Activated naive CD4-positive, alpha-beta T cell treated with anti-CD3 and anti-CD28 coated beads, Interleukin-2, amount 50 U/mL, for 72 hours (primary cell): ENCODE measurements at regions not wholly inside any gene's neighbourhood (a gene's known extent, or its start where the extent isn't known, plus 50 kb on each side); places are given as distances from the start of the nearest gene placed in this dataset.

Source experiments
- ATAC-seq, 2 donors: fragments of 150-1000 bp; cut with Tn5 transposase; 2 replicates each; pipeline ENCODE4 v1.10.0; 2021; ENCODE audit warnings: mild to moderate bottlenecking in 2 of 2, moderate library complexity in 2 of 2
- DNase-seq, 2 donors: peaks; one replicate each; pipeline ENCODE4 v3.0.0; 2021 to 2022; ENCODE audit warnings: low spot score in 2 of 2
- H3K27ac Mint-ChIP-seq, 2 donors: one replicate each; pipeline ENCODE4 v1.8.0; 2022; ENCODE audit warnings: mild to moderate bottlenecking in 2 of 2, mixed read lengths in 2 of 2
- H3K36me3 Mint-ChIP-seq, 2 donors: one replicate each; pipeline ENCODE4 v1.8.0; 2022; ENCODE audit warnings: mixed read lengths in 2 of 2
- H3K9me3 Mint-ChIP-seq, 2 donors: one replicate each; pipeline ENCODE4 v1.8.0; 2022; ENCODE audit warnings: mixed read lengths in 2 of 2

DNA sequence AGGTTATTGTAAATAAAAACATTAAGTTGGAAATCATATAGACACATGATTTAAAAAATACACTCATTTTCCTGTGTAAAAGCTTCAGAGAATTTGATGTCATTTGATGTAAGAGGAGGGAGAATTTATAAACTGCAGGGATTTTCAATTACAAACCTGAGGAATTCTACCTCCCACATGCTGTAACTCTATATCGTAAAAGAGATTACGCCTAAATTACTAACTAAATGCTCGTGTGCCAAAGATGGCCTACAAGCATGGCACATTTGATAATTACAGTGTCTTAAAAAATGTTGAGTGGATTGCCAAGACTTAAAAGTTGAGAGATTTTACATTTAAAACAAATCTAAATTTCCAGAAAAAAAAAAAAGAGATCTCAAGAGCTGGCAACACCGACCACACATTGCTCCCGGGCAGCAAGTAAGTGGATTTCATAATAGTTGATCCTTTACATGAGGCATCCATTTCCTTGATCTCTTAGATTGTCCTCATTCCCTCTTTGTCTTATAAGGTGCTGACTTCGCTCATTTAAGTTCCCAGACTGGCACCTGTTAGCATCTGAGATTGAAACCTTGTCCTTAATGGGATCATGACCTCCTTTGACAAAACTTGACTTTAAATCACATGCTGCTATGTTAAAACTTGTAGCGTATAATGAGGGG, 840.3 kb upstream of the ZEB2 start:
- no peak overlapping the region for H3K27ac Mint-ChIP-seq
- DNase-seq (no peak), ATAC-seq (no peak)
- no peaks in the 10 kb centered on the region for H3K9me3 Mint-ChIP-seq
- H3K36me3 Mint-ChIP-seq = no peaks in the 10 kb centered on the region

DNA sequence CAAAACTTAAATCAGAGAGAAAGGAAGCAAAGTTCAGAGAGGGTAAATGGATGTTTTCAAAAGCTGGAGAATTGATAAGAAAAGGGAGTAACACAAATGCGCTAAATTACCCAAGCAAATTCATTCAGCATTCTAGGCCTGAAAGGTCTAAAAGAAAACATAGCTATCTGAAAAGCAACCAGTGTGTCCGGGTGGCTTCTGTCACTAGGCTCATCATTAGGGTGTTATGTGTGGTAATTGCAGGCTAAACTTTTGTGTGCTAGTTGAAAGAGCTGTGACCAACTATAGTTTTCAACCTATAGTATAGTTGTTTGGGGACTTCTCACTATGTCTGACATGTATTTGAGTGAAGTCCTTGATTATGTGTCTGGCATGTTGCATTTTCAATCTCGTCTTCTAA, 839.6 kb upstream of the ZEB2 start:
- H3K27ac Mint-ChIP-seq = no peak overlapping the region
- no peaks in the 10 kb centered on the region for H3K9me3 Mint-ChIP-seq
- no peaks in the 10 kb centered on the region for H3K36me3 Mint-ChIP-seq
- DNase-seq (no peak), ATAC-seq (no peak)

DNA sequence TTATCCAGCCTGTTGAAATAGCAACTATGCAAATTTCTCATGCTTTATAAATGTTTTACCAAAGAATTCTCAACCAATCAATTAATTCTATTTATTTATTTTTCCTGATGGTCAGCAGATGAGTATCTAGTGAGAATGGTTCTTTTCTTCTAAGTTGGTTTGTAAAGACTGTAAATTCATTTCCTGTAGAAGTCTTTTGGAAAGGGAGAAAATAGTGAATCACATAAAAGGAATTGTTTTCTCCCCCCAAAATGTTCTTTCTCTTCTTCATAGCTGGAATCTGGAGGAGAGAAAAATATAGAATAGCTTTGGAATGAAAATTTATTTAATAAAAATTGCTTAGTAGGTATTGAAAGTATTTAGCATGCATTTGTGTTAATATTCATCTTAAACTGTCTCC, 836.1 kb upstream of the ZEB2 start:
- H3K27ac Mint-ChIP-seq = no peak overlapping the region
- DNase-seq (no peak), ATAC-seq (no peak)
- H3K36me3 Mint-ChIP-seq = no peaks in the 10 kb centered on the region
- no peaks in the 10 kb centered on the region for H3K9me3 Mint-ChIP-seq

- Mint-ChIP-seq H3K9me3 (no peaks in the 10 kb centered on the region), H3K36me3 (no peaks in the 10 kb centered on the region), H3K27ac (no peak overlapping the region)
- no peak for ATAC-seq
- no peak for DNase-seq
These were observed 832.6 kb upstream of the ZEB2 start for GRCh38 chr2:145352484-145352883.

GRCh38 chr2:145351864-145352425, 832.0 kb upstream of the ZEB2 start:
- DNase-seq (no peak), ATAC-seq (no peak)
- Mint-ChIP-seq H3K9me3 (no peaks in the 10 kb centered on the region), H3K27ac (no peak overlapping the region), H3K36me3 (no peaks in the 10 kb centered on the region)

- H3K27ac Mint-ChIP-seq = no peak overlapping the region
- DNase-seq (no peak), ATAC-seq (no peak)
- H3K9me3 Mint-ChIP-seq = no peaks in the 10 kb centered on the region
- no peaks in the 10 kb centered on the region for H3K36me3 Mint-ChIP-seq
These were observed 830.1 kb upstream of the ZEB2 start for GRCh38 chr2:145350011-145350410.

- DNase-seq (no peak), ATAC-seq (no peak)
- Mint-ChIP-seq H3K36me3 (no peaks in the 10 kb centered on the region), H3K9me3 (peaks cover 7 to 9% of the 10 kb centered on the region in 2 donors), H3K27ac (no peak overlapping the region)
These were observed 824.3 kb upstream of the ZEB2 start for GRCh38 chr2:145344076-145344724.

GRCh38 chr2:145343287-145343686, 823.4 kb upstream of the ZEB2 start:
- ATAC-seq (no peak), DNase-seq (no peak)
- H3K27ac Mint-ChIP-seq = no peak overlapping the region

GRCh38 chr2:145341536-145341935, 821.6 kb upstream of the ZEB2 start:
- Mint-ChIP-seq H3K9me3 (peaks cover 7 to 9% of the 10 kb centered on the region in 2 donors), H3K36me3 (no peaks in the 10 kb centered on the region), H3K27ac (no peak overlapping the region)
- DNase-seq (no peak), ATAC-seq (no peak)

More at GRCh38 chr2:145343287-145343686, 823.4 kb upstream of the ZEB2 start:
- peaks cover 7 to 9% of the 10 kb centered on the region in 2 donors for H3K9me3 Mint-ChIP-seq
- H3K36me3 Mint-ChIP-seq = no peaks in the 10 kb centered on the region

DNA sequence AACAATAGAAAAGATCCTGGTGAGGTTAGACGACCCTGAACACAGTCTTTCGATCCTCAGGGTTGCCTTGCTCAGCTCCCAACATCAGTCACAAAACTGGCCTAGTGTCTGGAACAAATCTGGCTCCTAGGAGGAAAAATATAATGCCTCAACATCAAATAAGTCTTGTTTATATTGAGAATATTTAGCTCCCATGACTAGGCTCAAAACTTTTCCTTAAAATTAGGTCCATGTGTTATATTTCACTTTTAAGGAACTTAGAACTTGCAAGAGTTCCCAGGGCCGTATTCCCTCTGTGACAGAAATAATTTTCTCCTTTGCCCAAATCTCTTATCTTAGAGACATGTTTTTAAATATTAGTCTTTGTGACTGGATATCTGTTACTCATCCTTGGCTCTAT, 819.7 kb upstream of the ZEB2 start:
- Mint-ChIP-seq H3K27ac (no peak overlapping the region), H3K9me3 (peaks cover 5 to 7% of the 10 kb centered on the region in 2 donors), H3K36me3 (no peaks in the 10 kb centered on the region)
- no peak for DNase-seq
- no peak for ATAC-seq

GRCh38 chr2:145332210-145332898, 812.4 kb upstream of the ZEB2 start:
- Mint-ChIP-seq H3K27ac (no peak overlapping the region), H3K9me3 (peaks cover 0 to 5% of the 10 kb centered on the region in 2 donors)

GRCh38 chr2:145329971-145330370, 810.1 kb upstream of the ZEB2 start:
- DNase-seq (no peak), ATAC-seq (no peak)
- Mint-ChIP-seq H3K9me3 (peaks cover 0 to 5% of the 10 kb centered on the region in 2 donors), H3K27ac (no peak overlapping the region), H3K36me3 (no peaks in the 10 kb centered on the region)

More at GRCh38 chr2:145332210-145332898, 812.4 kb upstream of the ZEB2 start:
- H3K36me3 Mint-ChIP-seq = no peaks in the 10 kb centered on the region
- no peak for DNase-seq
- no peak for ATAC-seq

GRCh38 chr2:145325485-145325884, 805.6 kb upstream of the ZEB2 start:
- H3K9me3 Mint-ChIP-seq = peaks cover 0 to 13% of the 10 kb centered on the region in 2 donors
- H3K36me3 Mint-ChIP-seq = no peaks in the 10 kb centered on the region
- ATAC-seq (no peak), DNase-seq (no peak)
- no peak overlapping the region for H3K27ac Mint-ChIP-seq

- no peak for DNase-seq
- no peak for ATAC-seq
- Mint-ChIP-seq H3K36me3 (no peaks in the 10 kb centered on the region), H3K9me3 (peaks cover 0 to 9% of the 10 kb centered on the region in 2 donors), H3K27ac (no peak overlapping the region)
These were observed 804.8 kb upstream of the ZEB2 start for GRCh38 chr2:145324748-145325147.

- Mint-ChIP-seq H3K27ac (no peak overlapping the region), H3K9me3 (peaks cover 0 to 8% of the 10 kb centered on the region in 2 donors)
- DNase-seq = no peak
These were observed 803.6 kb upstream of the ZEB2 start for GRCh38 chr2:145323512-145323911.

DNA sequence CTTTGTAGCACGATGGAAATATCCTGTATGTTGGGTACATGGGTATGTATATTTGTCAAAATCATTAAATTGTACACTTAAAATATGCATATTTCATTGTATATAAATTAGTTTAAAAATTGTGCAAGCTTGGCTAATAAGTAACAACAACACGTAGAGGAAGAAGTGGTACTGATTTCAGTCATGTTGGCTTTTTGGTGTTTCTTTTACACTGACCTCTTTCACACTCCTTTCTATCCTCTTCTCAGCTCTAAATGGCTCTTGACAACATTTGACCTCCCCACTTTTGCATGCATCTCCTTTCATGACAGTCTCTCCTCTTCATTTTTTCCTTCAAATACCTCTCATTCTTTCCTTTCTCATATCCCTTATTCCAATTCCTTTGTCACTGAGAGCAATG, 801.4 kb upstream of the ZEB2 start:
- ATAC-seq (no peak), DNase-seq (no peak)
- H3K36me3 Mint-ChIP-seq = no peaks in the 10 kb centered on the region
- peaks cover 0 to 8% of the 10 kb centered on the region in 2 donors for H3K9me3 Mint-ChIP-seq
- H3K27ac Mint-ChIP-seq = no peak overlapping the region

More at GRCh38 chr2:145323512-145323911, 803.6 kb upstream of the ZEB2 start:
- ATAC-seq = peak; percentile 87 to 100
- no peaks in the 10 kb centered on the region for H3K36me3 Mint-ChIP-seq

DNA sequence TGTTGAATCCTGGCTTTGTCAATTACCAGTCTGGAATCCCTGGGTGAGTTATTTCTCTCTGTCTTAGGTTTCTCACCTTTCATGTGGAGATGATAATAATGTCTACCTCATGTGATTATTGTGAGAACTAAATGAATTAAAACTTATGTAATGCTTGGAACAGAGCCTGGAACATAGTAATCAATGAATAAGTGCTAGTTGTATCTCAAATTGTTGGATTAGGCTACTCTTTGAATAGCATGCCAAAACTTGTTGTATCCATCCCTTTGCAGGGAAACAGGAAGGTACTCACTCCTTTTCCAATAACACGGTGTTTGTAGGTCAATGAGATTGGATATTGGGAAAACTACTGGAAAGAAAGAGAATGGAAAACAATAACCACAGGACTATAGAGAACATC, 796.6 kb upstream of the ZEB2 start:
- ATAC-seq (no peak), DNase-seq (no peak)
- Mint-ChIP-seq H3K36me3 (no peaks in the 10 kb centered on the region), H3K27ac (no peak overlapping the region), H3K9me3 (peaks cover 6 to 7% of the 10 kb centered on the region in 2 donors)
